Stomach (tissue), 4 donors: ENCODE measurements at regions not wholly inside any gene's neighbourhood (a gene's known extent, or its start where the extent isn't known, plus 50 kb on each side); places are given as distances from the start of the nearest gene placed in this dataset.

Experiments used
- CTCF ChIP-seq, 7 experiments: fragments of 450-650 bp in 4 of 7; fragments of 200-600 bp in 3 of 7; sonication (generic) in 3 of 7; IDR thresholded peaks; one replicate each; pipeline ENCODE4 v1.5.1; 2016 to 2019; ENCODE audit warnings: antibody characterized with exemption in 7 of 7, control low read depth in 2 of 7, mild to moderate bottlenecking in 1 of 7
- EP300 ChIP-seq: sonication (generic); formaldehyde crosslinking; IDR thresholded peaks from one replicate; pipeline ENCODE4 v1.6.1; 2017; ENCODE audit warnings: antibody characterized with exemption
- POLR2A ChIP-seq, 4 donors: fragments of 450-650 bp; IDR thresholded peaks; one replicate each; pipeline ENCODE4 v1.6.1; 2016; ENCODE audit warnings: antibody characterized with exemption in 4 of 4, control low read depth in 2 of 4, mild to moderate bottlenecking in 1 of 4, moderate library complexity in 1 of 4
- POLR2AphosphoS5 ChIP-seq, 3 donors: sonication (generic); formaldehyde crosslinking; IDR thresholded peaks; one replicate each; pipeline ENCODE4 v1.6.1; 2016; ENCODE audit warnings: antibody characterized with exemption in 3 of 3

GRCh38 chr6:44680202-44680720, 292.8 kb downstream of the CDC5L start:
- TF ChIP-seq CTCF (IDR thresholded peaks at IDR 0.05), result no peak
- TF ChIP-seq EP300, result no peak
- TF ChIP-seq POLR2AphosphoS5 (IDR thresholded peaks at IDR 0.05), result no peak
- no peak for TF ChIP-seq POLR2A (IDR thresholded peaks at IDR 0.05)
